SK-N-MC (cell line): ENCODE measurements at regions not wholly inside any gene's neighbourhood (a gene's known extent, or its start where the extent isn't known, plus 50 kb on each side); places are given as distances from the start of the nearest gene placed in this dataset.

Source experiments
- EZH2 ChIP-seq: fragments of 200-600 bp; sonication (generic); IDR thresholded peaks from one replicate; pipeline ENCODE4 v1.6.1; 2017; ENCODE audit warnings: antibody characterized with exemption
- POLR2AphosphoS5 ChIP-seq: IDR thresholded peaks from 2 replicates; pipeline ENCODE4 v1.6.1; 2012; ENCODE audit warnings: mild to moderate bottlenecking, low read depth, low read length, borderline replicate concordance

GRCh38 chr11:134939031-134939430 lies 527.0 kb upstream of the B3GAT1 start:
- TF ChIP-seq POLR2AphosphoS5: no peak
- TF ChIP-seq EZH2: no peak
